ENCODE measurements at regions not wholly inside any gene's neighbourhood (a gene's known extent, or its start where the extent isn't known, plus 50 kb on each side); places are given as distances from the start of the nearest gene placed in this dataset.
"Not testable (repeated sequence)": the region's sequence is repeated elsewhere in the genome, so short reads cannot be mapped to it uniquely, and the experiment has no call there.

GRCh38 chr9:118695249-118695648 is 674.0 kb downstream of the BRINP1 start:
- FAIRE-seq; DNase-seq (ENCODE audit: low spot score): not testable (repeated sequence)

GRCh38 chr9:118701985-118702384 is 667.2 kb downstream of the BRINP1 start:
- FAIRE-seq (no peak), DNase-seq (ENCODE audit: low spot score) (no peak)

GRCh38 chr9:118711843-118712242 is 657.4 kb downstream of the BRINP1 start:
- FAIRE-seq (no peak), DNase-seq (ENCODE audit: low spot score) (no peak)

- FAIRE-seq (no peak), DNase-seq (ENCODE audit: low spot score) (no peak)
Measured at GRCh38 chr9:118721276-118721675, 648.0 kb downstream of the BRINP1 start.

- FAIRE-seq: no peak
- no peak for DNase-seq (ENCODE audit: low spot score)
Measured at GRCh38 chr9:118721923-118722322, 647.3 kb downstream of the BRINP1 start.

GRCh38 chr9:118729981-118730380 is 639.3 kb downstream of the BRINP1 start:
- DNase-seq (ENCODE audit: low spot score): no peak
- no peak for FAIRE-seq

- FAIRE-seq (no peak), DNase-seq (ENCODE audit: low spot score) (no peak)
Measured at GRCh38 chr9:118732998-118733397, 636.2 kb downstream of the BRINP1 start.

- no peak for FAIRE-seq
- no peak for DNase-seq (ENCODE audit: low spot score)
Measured at GRCh38 chr9:118734696-118735095, 634.5 kb downstream of the BRINP1 start.

GRCh38 chr9:118736406-118736805 is 632.8 kb downstream of the BRINP1 start:
- no peak for FAIRE-seq

GRCh38 chr9:118751077-118751847 is 618.0 kb downstream of the BRINP1 start:
- DNase-seq (ENCODE audit: low spot score) (no peak), FAIRE-seq (no peak)

More at GRCh38 chr9:118736406-118736805, 632.8 kb downstream of the BRINP1 start:
- DNase-seq (ENCODE audit: low spot score): no peak

- DNase-seq (ENCODE audit: low spot score) (no peak), FAIRE-seq (no peak)
Measured at GRCh38 chr9:118751848-118752223, 617.4 kb downstream of the BRINP1 start.

GRCh38 chr9:118761016-118761790 is 608.0 kb downstream of the BRINP1 start:
- FAIRE-seq (peak; percentile 96), DNase-seq (ENCODE audit: low spot score) (peak; percentile 85)

- DNase-seq (ENCODE audit: low spot score) (no peak), FAIRE-seq (no peak)
Measured at GRCh38 chr9:118767571-118767970, 601.7 kb downstream of the BRINP1 start.

GRCh38 chr9:118782790-118783463 is 586.3 kb downstream of the BRINP1 start:
- DNase-seq (ENCODE audit: low spot score) (no peak), FAIRE-seq (no peak)

GRCh38 chr9:118784033-118784432 is 585.2 kb downstream of the BRINP1 start:
- DNase-seq (ENCODE audit: low spot score) (no peak), FAIRE-seq (no peak)

- FAIRE-seq: no peak
- no peak for DNase-seq (ENCODE audit: low spot score)
Measured at GRCh38 chr9:118785456-118785855, 583.8 kb downstream of the BRINP1 start.

- no peak for DNase-seq (ENCODE audit: low spot score)
- no peak for FAIRE-seq
Measured at GRCh38 chr9:118786877-118787276, 582.4 kb downstream of the BRINP1 start.

- DNase-seq (ENCODE audit: low spot score): no peak
Measured at GRCh38 chr9:118809160-118809625, 560.0 kb downstream of the BRINP1 start.

GRCh38 chr9:118829334-118829733 is 539.9 kb downstream of the BRINP1 start:
- peak; percentile 82 for FAIRE-seq
- DNase-seq (ENCODE audit: low spot score): peak; percentile 47

More at GRCh38 chr9:118809160-118809625, 560.0 kb downstream of the BRINP1 start:
- FAIRE-seq: no peak

GRCh38 chr9:118832371-118832770 is 536.9 kb downstream of the BRINP1 start:
- FAIRE-seq: no peak
- DNase-seq (ENCODE audit: low spot score): no peak

- DNase-seq (ENCODE audit: low spot score) (no peak), FAIRE-seq (no peak)
Measured at GRCh38 chr9:118836891-118837290, 532.3 kb downstream of the BRINP1 start.

GRCh38 chr9:118871531-118871930 is 497.7 kb downstream of the BRINP1 start:
- FAIRE-seq: no peak
- no peak for DNase-seq (ENCODE audit: low spot score)
